MM.1S (cell line): ENCODE measurements at regions not wholly inside any gene's neighbourhood (a gene's known extent, or its start where the extent isn't known, plus 50 kb on each side); places are given as distances from the start of the nearest gene placed in this dataset.

Source experiments
- DNase-seq: peaks from one replicate; pipeline ENCODE4 v3.0.0-alpha.2; 2015
- H2AFZ ChIP-seq: fragments of 300-600 bp; sonication (generic); 2 replicates; pipeline ENCODE4 v1.6.0; 2016; ENCODE audit warnings: antibody characterized with exemption, low read length
- H3F3A ChIP-seq: fragments of 300-600 bp; sonication (generic); 2 replicates; pipeline ENCODE4 v1.6.1; 2016; ENCODE audit warnings: mild to moderate bottlenecking, antibody characterized with exemption, low read length, moderate library complexity, mixed read lengths; ENCODE audit not compliant: insufficient read depth
- H3K27ac ChIP-seq: fragments of 300-600 bp; sonication (generic); 2 replicates; pipeline ENCODE4 v1.5.1; 2016; ENCODE audit warnings: mild to moderate bottlenecking, low read length
- H3K27me3 ChIP-seq: fragments of 300-600 bp; sonication (generic); replicated peaks from 2 replicates; pipeline ENCODE4 v1.6.0; 2016; ENCODE audit warnings: low read length; ENCODE audit not compliant: insufficient read depth
- H3K36me3 ChIP-seq: fragments of 300-600 bp; sonication (generic); replicated peaks from 2 replicates; pipeline ENCODE4 v1.6.1; 2016; ENCODE audit warnings: mild to moderate bottlenecking, low read length, mixed read lengths; ENCODE audit not compliant: insufficient read depth
- H3K4me1 ChIP-seq: fragments of 300-600 bp; sonication (generic); 2 replicates; pipeline ENCODE4 v1.6.1; 2016; ENCODE audit warnings: low read length, mixed read lengths
- H3K4me2 ChIP-seq: fragments of 300-600 bp; sonication (generic); 2 replicates; pipeline ENCODE4 v1.6.0; 2016; ENCODE audit warnings: low read depth, low read length
- H3K4me3 ChIP-seq: fragments of 300-600 bp; sonication (generic); 2 replicates; pipeline ENCODE4 v1.5.1; 2016; ENCODE audit warnings: low read length, mixed read lengths
- H3K79me2 ChIP-seq: fragments of 300-600 bp; sonication (generic); 2 replicates; pipeline ENCODE4 v1.6.1; 2016; ENCODE audit warnings: mixed run types, low read length, mixed read lengths
- H3K9ac ChIP-seq: fragments of 300-600 bp; sonication (generic); 2 replicates; pipeline ENCODE4 v1.6.1; 2016; ENCODE audit warnings: low read length, mixed read lengths
- H3K9me2 ChIP-seq: fragments of 300-600 bp; sonication (generic); replicated peaks from 2 replicates; pipeline ENCODE4 v1.6.1; 2016; ENCODE audit warnings: mild to moderate bottlenecking, low read length, mixed read lengths; ENCODE audit not compliant: insufficient read depth
- H3K9me3 ChIP-seq: fragments of 300-600 bp; sonication (generic); replicated peaks from 2 replicates; pipeline ENCODE4 v1.6.1; 2016; ENCODE audit warnings: mild to moderate bottlenecking, low read length, mixed read lengths; ENCODE audit not compliant: insufficient read depth
- H4K20me1 ChIP-seq: fragments of 300-600 bp; sonication (generic); 2 replicates; pipeline ENCODE4 v1.6.1; 2016; ENCODE audit warnings: mild to moderate bottlenecking, low read length, moderate library complexity, mixed read lengths; ENCODE audit not compliant: insufficient read depth
- CTCF ChIP-seq: fragments of 300-600 bp; sonication (generic); IDR thresholded peaks from 2 replicates; pipeline ENCODE4 v1.5.1; 2016; ENCODE audit warnings: antibody characterized with exemption, low read length, mixed read lengths
- EZH2 ChIP-seq: fragments of 300-600 bp; sonication (generic); optimal IDR thresholded peaks from 2 replicates; pipeline ENCODE3; 2017; ENCODE audit warnings: low read depth, mild to moderate bottlenecking, antibody characterized with exemption, low read length, mixed read lengths
- EZH2phosphoT487 ChIP-seq: fragments of 300-600 bp; sonication (generic); IDR thresholded peaks from 2 replicates; pipeline ENCODE4 v1.6.1; 2018; ENCODE audit warnings: antibody characterized with exemption, low read length

- H3K79me2 ChIP-seq, result no peaks in the 10 kb centered on the region
- H3K9me2 ChIP-seq, result no peaks in the 10 kb centered on the region
- H3K36me3 ChIP-seq, result no peaks in the 10 kb centered on the region
- no peak overlapping the region for H2AFZ ChIP-seq
- H3K9me3 ChIP-seq, result no peaks in the 10 kb centered on the region
- H3K27me3 ChIP-seq, result no peaks in the 10 kb centered on the region
- no peak overlapping the region for H3K27ac ChIP-seq
- H3F3A ChIP-seq, result no peaks in the 10 kb centered on the region
- H3K9ac ChIP-seq, result no peak overlapping the region
- no peak overlapping the region for H3K4me3 ChIP-seq
- no peaks in the 10 kb centered on the region for H4K20me1 ChIP-seq
- H3K4me2 ChIP-seq, result no peak overlapping the region
- H3K4me1 ChIP-seq, result peaks cover 5% of the 10 kb centered on the region; the same call in 1 of the 2 replicates
- no peak for DNase-seq
- TF ChIP-seq EZH2 (no peak), CTCF (no peak), EZH2phosphoT487 (no peak)
Measured at GRCh38 chr4:130603043-130603442, 1507.1 kb downstream of the C4orf33 start.

DNA sequence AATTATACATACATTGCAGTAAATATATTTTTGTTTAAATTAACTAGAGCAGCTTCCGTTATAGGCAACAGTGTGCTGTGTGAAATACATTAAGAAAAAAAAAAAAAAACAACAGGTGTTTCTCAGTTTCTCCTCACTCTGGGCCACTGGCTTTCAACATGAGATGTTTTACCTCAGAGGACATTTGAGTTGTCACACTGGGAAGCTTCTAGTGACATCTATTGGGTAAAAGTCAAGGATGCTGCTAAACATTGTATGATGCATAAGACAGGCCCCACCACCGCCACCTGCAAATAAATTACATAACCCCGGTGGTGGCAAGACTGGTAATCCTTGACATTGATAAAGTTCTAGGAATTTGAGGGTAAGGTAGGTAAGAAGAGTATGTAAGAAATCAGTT lies 1512.2 kb downstream of the C4orf33 start:
- no peak overlapping the region for H2AFZ ChIP-seq
- H3K4me2 ChIP-seq, result no peak overlapping the region
- no peaks in the 10 kb centered on the region for H3K27me3 ChIP-seq
- H3F3A ChIP-seq, result no peaks in the 10 kb centered on the region
- H3K9me2 ChIP-seq, result no peaks in the 10 kb centered on the region
- H3K4me3 ChIP-seq, result no peak overlapping the region
- H4K20me1 ChIP-seq, result no peaks in the 10 kb centered on the region; the same call in 1 of the 2 replicates
- H3K9ac ChIP-seq, result no peak overlapping the region
- TF ChIP-seq EZH2, result no peak
- TF ChIP-seq CTCF, result peak; percentile 45
- H3K4me1 ChIP-seq, result peaks cover 5% of the 10 kb centered on the region; the same call in 1 of the 2 replicates
- no peaks in the 10 kb centered on the region for H3K79me2 ChIP-seq
- H3K27ac ChIP-seq, result no peak overlapping the region
- DNase-seq, result peak; percentile 77
- no peaks in the 10 kb centered on the region for H3K9me3 ChIP-seq
- no peaks in the 10 kb centered on the region for H3K36me3 ChIP-seq

DNA sequence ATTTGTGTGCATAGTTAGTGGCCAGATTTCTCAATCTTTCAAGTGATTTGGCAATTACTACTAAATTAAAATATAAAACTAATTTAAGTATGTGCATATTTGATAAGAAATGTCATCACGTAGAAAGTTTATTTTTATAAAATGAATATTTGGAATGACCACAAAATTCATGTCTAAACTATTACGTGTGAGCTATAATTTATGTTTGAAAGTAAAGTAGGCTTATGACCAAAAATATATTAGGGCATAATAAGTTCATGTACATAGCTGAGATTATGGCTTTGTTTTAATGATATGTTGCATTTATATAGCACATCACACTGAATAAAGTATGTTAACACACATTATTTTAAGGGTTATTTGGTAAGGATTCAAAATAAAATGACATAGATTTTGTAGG lies 1532.6 kb downstream of the C4orf33 start:
- no peak overlapping the region for H3K27ac ChIP-seq
- no peak overlapping the region for H3K9ac ChIP-seq
- no peaks in the 10 kb centered on the region for H3F3A ChIP-seq
- H3K27me3 ChIP-seq, result no peaks in the 10 kb centered on the region
- no peaks in the 10 kb centered on the region for H4K20me1 ChIP-seq
- no peak overlapping the region for H2AFZ ChIP-seq
- TF ChIP-seq EZH2 (no peak), EZH2phosphoT487 (no peak), CTCF (no peak)
- no peaks in the 10 kb centered on the region for H3K4me1 ChIP-seq
- H3K4me2 ChIP-seq, result no peak overlapping the region
- H3K36me3 ChIP-seq, result no peaks in the 10 kb centered on the region
- H3K9me2 ChIP-seq, result no peaks in the 10 kb centered on the region
- no peaks in the 10 kb centered on the region for H3K79me2 ChIP-seq
- no peak for DNase-seq
- no peak overlapping the region for H3K4me3 ChIP-seq
- H3K9me3 ChIP-seq, result no peaks in the 10 kb centered on the region
